Fibroblast of mammary gland (primary cell): ENCODE measurements at regions not wholly inside any gene's neighbourhood (a gene's known extent, or its start where the extent isn't known, plus 50 kb on each side); places are given as distances from the start of the nearest gene placed in this dataset.

ENCODE experiments used
- DNase-seq: peaks from one replicate; pipeline ENCODE4 v3.0.0-alpha.2; 2010; ENCODE audit warnings: low read depth
- H3K4me3 ChIP-seq: 2 replicates; pipeline ENCODE4 v1.5.1; 2011; ENCODE audit warnings: low read depth, mild to moderate bottlenecking, low read length, moderate library complexity; ENCODE audit not compliant: control insufficient read depth
- TF ChIP-seq, protein P1 (sequence below): conservative IDR thresholded peaks from 2 replicates; pipeline ENCODE4 v1.5.1; 2011; ENCODE audit warnings: low read depth, low read length, inconsistent platforms; ENCODE audit not compliant: control insufficient read depth, insufficient read depth

DNA sequence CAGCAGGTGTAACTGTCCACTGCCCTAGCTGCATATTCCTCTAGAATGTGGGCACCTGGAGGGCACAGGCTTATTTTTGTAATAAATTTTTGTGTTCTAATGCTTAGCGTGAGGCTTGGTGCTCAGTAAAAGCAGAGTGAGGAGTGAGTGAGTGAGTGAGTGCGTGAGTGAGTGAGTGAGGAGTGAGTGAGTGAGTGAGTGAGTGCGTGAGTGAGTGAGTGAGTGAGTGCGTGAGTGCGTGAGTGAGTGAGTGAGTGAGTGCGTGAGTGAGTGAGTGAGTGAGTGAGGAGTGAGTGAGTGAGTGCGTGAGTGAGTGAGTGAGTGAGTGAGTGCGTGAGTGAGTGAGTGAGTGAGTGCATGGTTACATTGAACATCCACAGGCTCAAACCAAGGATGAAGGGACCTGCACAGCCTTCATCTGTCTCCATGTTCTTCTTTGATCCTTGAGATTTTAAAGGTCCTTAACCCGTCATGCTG, 371.5 kb downstream of the MED10 start:
- TF ChIP-seq, protein P1, sequence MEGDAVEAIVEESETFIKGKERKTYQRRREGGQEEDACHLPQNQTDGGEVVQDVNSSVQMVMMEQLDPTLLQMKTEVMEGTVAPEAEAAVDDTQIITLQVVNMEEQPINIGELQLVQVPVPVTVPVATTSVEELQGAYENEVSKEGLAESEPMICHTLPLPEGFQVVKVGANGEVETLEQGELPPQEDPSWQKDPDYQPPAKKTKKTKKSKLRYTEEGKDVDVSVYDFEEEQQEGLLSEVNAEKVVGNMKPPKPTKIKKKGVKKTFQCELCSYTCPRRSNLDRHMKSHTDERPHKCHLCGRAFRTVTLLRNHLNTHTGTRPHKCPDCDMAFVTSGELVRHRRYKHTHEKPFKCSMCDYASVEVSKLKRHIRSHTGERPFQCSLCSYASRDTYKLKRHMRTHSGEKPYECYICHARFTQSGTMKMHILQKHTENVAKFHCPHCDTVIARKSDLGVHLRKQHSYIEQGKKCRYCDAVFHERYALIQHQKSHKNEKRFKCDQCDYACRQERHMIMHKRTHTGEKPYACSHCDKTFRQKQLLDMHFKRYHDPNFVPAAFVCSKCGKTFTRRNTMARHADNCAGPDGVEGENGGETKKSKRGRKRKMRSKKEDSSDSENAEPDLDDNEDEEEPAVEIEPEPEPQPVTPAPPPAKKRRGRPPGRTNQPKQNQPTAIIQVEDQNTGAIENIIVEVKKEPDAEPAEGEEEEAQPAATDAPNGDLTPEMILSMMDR = no peak
- no peak overlapping the region for H3K4me3 ChIP-seq
- no peak for DNase-seq

DNA sequence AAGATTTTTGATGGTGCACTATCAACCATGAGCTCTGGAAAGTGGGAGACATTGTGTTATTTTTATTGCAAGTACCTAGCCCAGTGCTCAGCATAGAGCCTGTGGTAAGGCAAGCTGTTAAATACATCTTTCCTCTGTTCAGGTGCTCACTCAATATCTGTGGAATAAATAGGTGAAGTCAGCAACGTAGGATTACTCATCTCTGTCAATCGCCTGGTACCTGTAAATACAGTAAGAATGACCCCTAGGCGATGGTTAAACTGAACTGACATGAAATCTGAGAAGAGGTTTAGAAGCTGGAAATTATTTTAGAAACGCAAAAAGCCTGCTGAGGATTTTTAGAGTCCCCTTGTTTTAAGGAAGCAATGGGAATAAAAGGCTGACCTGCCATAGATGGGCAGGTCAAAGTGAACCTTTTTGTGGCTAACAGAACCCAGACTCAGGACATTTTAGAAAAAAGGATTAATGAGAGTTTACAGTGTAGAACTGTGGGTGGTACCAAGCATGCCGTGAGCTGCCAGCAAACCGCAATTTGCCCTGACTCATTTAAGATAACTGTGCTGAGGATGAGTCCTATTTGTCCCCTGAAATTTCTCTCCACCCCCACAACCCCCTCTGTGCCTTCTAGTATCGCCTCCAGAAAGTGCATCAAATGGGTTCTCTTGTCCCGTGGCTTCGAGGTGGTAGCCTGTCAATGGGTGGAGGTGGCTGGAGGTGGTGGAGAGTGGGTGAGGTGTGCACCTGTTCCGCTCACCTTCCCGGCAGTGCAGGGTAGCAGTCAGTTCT, 375.1 kb downstream of the MED10 start:
- TF ChIP-seq, protein P1 = no peak
- DNase-seq = peak; percentile 27

DNA sequence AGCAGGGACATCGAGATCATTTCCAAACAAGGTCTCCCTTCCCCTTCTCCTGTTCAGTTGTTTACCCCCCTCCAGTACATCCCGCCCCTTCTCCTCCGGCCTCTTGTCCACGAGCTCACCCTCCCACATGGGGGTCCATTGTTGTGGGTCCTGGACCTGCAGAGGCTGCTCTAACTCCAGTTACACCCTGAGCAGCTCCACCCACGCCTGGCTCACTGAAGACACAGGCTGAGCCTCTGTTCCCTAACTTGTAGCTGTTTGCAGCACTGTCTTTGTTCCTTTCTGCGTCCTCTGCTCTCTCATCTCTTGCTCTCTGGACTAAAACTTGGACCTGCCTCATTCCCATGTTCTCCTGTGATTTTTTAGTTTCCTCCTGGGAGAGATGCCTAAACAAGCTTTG, 377.5 kb downstream of the MED10 start:
- no peak for DNase-seq
- H3K4me3 ChIP-seq = no peak overlapping the region
- TF ChIP-seq, protein P1 = no peak

More for the DNA sequence above, 375.1 kb downstream of the MED10 start:
- H3K4me3 ChIP-seq = no peak overlapping the region

DNA sequence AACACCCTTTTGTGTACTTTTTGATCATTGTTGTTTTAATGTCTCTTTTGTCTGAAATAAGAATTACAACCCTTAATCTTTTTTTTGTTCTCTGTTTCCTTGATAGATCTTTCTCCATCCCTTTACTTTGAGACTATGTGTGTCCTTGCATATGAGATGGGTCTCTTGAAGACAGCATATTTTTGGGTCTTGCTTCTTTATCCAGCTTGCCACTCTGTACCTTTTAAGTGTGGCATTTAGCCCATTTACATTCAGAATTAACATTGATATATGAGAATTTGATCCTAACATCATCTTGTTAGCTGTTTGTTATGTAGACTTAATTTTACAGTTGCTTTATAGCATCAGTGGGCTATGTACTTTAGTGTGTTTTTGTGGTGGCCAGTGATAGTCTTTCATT, 382.5 kb downstream of the MED10 start:
- DNase-seq = no peak

DNA sequence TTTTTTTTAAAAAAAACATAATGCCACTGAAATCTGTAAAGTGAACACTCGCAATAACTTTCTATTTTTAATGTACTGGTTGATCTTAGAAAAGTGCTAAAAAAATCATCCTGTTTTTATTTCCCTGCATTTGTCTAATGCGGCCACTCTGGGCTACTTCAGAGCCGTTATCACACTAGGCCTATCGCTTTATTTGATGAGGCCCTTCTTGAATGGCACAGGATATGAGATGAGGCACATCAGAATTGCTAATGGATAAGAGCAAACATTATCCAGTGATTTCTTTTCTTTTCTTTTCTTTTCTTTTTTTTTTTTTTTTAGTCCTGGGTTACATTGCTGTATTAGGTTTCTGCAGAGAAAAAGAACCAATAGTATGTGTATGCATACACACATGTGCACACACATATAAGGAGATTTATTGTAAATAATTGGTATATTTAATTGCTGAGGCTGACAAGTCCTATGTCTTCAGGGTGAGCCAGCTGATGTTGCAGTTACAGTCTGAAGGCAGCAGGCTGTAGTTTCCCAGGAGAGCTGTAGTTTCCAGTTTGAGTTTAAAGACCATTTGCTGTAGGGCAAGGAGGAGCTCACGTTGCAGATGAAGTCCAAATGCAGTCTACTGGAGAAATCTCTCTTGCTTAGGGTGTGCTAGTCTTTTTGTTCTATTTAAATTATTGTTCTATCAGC, 391.7 kb downstream of the MED10 start:
- no peak for DNase-seq
- H3K4me3 ChIP-seq = no peak overlapping the region
- TF ChIP-seq, protein P1 = no peak

More for the DNA sequence above, 382.5 kb downstream of the MED10 start:
- H3K4me3 ChIP-seq = no peak overlapping the region
- TF ChIP-seq, protein P1 = no peak

DNA sequence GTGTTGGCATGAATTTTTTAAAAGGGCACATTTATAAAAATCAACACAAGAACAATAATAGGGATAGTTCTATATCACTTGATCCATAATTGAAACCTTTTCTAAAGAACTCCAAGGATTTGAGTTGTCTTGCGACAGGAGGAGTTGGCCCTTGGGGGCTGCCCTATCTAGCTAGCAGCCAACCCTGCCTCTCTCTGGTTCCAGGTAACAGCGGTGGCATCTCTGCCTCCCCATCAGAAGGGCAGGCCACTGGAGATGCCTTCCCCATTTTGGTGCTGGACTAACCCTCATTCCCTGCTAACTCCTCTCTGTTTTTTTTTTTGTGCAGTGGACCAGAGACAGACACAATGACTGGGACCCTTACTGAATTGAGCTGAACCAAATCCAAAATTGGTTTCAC, 393.0 kb downstream of the MED10 start:
- TF ChIP-seq, protein P1 = no peak
- DNase-seq = no peak

More for the DNA sequence above, 393.0 kb downstream of the MED10 start:
- no peak overlapping the region for H3K4me3 ChIP-seq
